ENCODE measurements at regions not wholly inside any gene's neighbourhood (a gene's known extent, or its start where the extent isn't known, plus 50 kb on each side); places are given as distances from the start of the nearest gene placed in this dataset.

DNA sequence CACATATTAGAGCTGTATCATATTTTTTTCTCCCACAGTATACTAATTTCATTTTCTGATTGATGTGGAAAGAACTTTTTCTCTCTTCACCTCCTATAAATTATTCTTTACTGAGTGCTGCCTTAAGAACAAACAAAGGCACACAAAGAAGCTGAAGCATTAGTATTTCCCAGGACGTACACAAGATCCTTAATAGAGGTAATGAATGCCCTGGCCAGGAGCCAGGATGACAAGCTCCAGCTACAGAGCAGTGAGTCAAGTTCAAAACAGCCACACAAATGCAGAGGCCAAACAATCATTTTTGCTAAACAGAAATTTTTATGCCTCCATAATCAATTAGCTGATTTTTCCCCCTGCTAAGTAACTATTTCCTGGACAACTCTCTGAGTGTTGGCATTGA lies 639.6 kb downstream of the EPHA7 start:
- TF ChIP-seq GATA3 (IDR thresholded peaks at IDR 0.05; ENCODE audit: low read depth, low read length) (no peak), GATA2 (IDR thresholded peaks at IDR 0.05; ENCODE audit: low read depth, low read length) (no peak)
